ENCODE measurements at regions not wholly inside any gene's neighbourhood (a gene's known extent, or its start where the extent isn't known, plus 50 kb on each side); places are given as distances from the start of the nearest gene placed in this dataset.
"Not testable (repeated sequence)": the region's sequence is repeated elsewhere in the genome, so short reads cannot be mapped to it uniquely, and the experiment has no call there.

- DNase-seq, result no peak
- H3K36me3 ChIP-seq, result no peaks in the 10 kb centered on the region
- no peaks in the 10 kb centered on the region for H3K9me3 ChIP-seq
- H3K4me1 ChIP-seq, result peaks cover 0 to 6% (median 2%) of the 10 kb centered on the region in 3 donors
- 42 to 53% methylated on average over 3 of the region's 3 CpGs for WGBS, 2 donors
- TF ChIP-seq POLR2A (IDR thresholded peaks at IDR 0.05) (no peak), CTCF (IDR thresholded peaks at IDR 0.05) (no peak)
- H3K27me3 ChIP-seq, result no peaks in the 10 kb centered on the region
- H3K4me3 ChIP-seq, result no peak overlapping the region
- no peak overlapping the region for H3K27ac ChIP-seq
- intact Hi-C loops (cut with DNase I), result no loop called here
These were observed 67.8 kb upstream of the CSNK1A1L start for GRCh38 chr13:37173214-37173613.

GRCh38 chr13:37172226-37172625 is 66.8 kb upstream of the CSNK1A1L start:
- H3K27me3 ChIP-seq; H3K36me3 ChIP-seq; H3K9me3 ChIP-seq; H3K27ac ChIP-seq; intact Hi-C loops (cut with DNase I); DNase-seq; H3K4me3 ChIP-seq; H3K4me1 ChIP-seq: not testable (repeated sequence)
- 87 to 93% methylated on average over 11 of the region's 11 CpGs for WGBS, 2 donors

GRCh38 chr13:37168926-37169325 is 63.5 kb upstream of the CSNK1A1L start:
- no peaks in the 10 kb centered on the region for H3K27me3 ChIP-seq
- TF ChIP-seq CTCF (IDR thresholded peaks at IDR 0.05), result no peak
- TF ChIP-seq POLR2A (IDR thresholded peaks at IDR 0.05), result no peak
- no peak overlapping the region for H3K27ac ChIP-seq
- no peak for DNase-seq
- intact Hi-C loops (cut with DNase I), result no loop called here
- H3K36me3 ChIP-seq, result no peaks in the 10 kb centered on the region
- H3K4me3 ChIP-seq, result no peak overlapping the region
- no peaks in the 10 kb centered on the region for H3K4me1 ChIP-seq
- H3K9me3 ChIP-seq, result no peaks in the 10 kb centered on the region

- DNase-seq, result no peak
- H3K27ac ChIP-seq, result no peak overlapping the region
- no peaks in the 10 kb centered on the region for H3K9me3 ChIP-seq
- no peaks in the 10 kb centered on the region for H3K27me3 ChIP-seq
- H3K4me3 ChIP-seq, result no peak overlapping the region
- WGBS, 2 donors, result 59 to 67% methylated on average over 3 of the region's 3 CpGs
- intact Hi-C loops (cut with DNase I), result no loop called here
- TF ChIP-seq CTCF (IDR thresholded peaks at IDR 0.05) (no peak), POLR2A (IDR thresholded peaks at IDR 0.05) (no peak)
- no peaks in the 10 kb centered on the region for H3K36me3 ChIP-seq
- no peaks in the 10 kb centered on the region for H3K4me1 ChIP-seq
These were observed 62.7 kb upstream of the CSNK1A1L start for GRCh38 chr13:37168151-37168550.

GRCh38 chr13:37164635-37165034 is 59.2 kb upstream of the CSNK1A1L start:
- WGBS, 2 donors, result 90 to 91% methylated on average over 2 of the region's 2 CpGs
- intact Hi-C loops (cut with DNase I), result no loop called here
- TF ChIP-seq POLR2A (IDR thresholded peaks at IDR 0.05) (no peak), CTCF (IDR thresholded peaks at IDR 0.05) (no peak)

GRCh38 chr13:37163641-37164265 is 58.3 kb upstream of the CSNK1A1L start:
- no peaks in the 10 kb centered on the region for H3K4me1 ChIP-seq
- TF ChIP-seq CTCF (IDR thresholded peaks at IDR 0.05), result no peak
- TF ChIP-seq POLR2A (IDR thresholded peaks at IDR 0.05), result no peak
- H3K27me3 ChIP-seq, result no peaks in the 10 kb centered on the region
- intact Hi-C loops (cut with DNase I), result no loop called here
- no peak for DNase-seq
- peaks cover 0 to 6% (median 0%) of the 10 kb centered on the region in 3 donors for H3K9me3 ChIP-seq
- no peaks in the 10 kb centered on the region for H3K36me3 ChIP-seq
- H3K27ac ChIP-seq, result no peak overlapping the region
- WGBS, 2 donors, result 51% methylated on average over 3 of the region's 3 CpGs
- H3K4me3 ChIP-seq, result no peak overlapping the region

More at GRCh38 chr13:37164635-37165034, 59.2 kb upstream of the CSNK1A1L start:
- H3K27me3 ChIP-seq, result no peaks in the 10 kb centered on the region
- no peak overlapping the region for H3K4me3 ChIP-seq
- DNase-seq, result no peak
- H3K36me3 ChIP-seq, result no peaks in the 10 kb centered on the region
- no peaks in the 10 kb centered on the region for H3K4me1 ChIP-seq
- peaks cover 0 to 6% (median 0%) of the 10 kb centered on the region in 3 donors for H3K9me3 ChIP-seq
- no peak overlapping the region for H3K27ac ChIP-seq

Measured in esophagus squamous epithelium (tissue), 5 donors.